ENCODE measurements at regions not wholly inside any gene's neighbourhood (a gene's known extent, or its start where the extent isn't known, plus 50 kb on each side); places are given as distances from the start of the nearest gene placed in this dataset.

DNA sequence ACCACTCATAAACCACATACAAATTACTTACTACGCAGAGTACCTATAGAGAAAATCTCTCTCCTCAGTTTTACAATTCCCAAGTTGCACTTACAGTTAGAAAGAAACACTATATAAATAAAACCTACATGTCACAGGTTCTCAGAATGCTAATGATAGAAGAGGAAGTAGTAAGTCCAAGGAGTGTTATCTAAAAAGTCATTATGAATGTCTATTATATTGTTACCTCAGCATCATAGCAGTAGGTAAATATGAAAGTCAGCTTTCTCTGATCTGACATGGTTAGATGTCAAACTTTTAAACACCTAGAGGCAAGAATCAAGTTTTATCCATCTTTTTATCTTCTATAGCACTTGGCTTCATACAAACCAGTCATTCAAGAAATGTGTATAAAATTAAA, 163.2 kb upstream of the FAM241A start:
- TF ChIP-seq, protein P1, sequence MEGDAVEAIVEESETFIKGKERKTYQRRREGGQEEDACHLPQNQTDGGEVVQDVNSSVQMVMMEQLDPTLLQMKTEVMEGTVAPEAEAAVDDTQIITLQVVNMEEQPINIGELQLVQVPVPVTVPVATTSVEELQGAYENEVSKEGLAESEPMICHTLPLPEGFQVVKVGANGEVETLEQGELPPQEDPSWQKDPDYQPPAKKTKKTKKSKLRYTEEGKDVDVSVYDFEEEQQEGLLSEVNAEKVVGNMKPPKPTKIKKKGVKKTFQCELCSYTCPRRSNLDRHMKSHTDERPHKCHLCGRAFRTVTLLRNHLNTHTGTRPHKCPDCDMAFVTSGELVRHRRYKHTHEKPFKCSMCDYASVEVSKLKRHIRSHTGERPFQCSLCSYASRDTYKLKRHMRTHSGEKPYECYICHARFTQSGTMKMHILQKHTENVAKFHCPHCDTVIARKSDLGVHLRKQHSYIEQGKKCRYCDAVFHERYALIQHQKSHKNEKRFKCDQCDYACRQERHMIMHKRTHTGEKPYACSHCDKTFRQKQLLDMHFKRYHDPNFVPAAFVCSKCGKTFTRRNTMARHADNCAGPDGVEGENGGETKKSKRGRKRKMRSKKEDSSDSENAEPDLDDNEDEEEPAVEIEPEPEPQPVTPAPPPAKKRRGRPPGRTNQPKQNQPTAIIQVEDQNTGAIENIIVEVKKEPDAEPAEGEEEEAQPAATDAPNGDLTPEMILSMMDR (IDR thresholded peaks at IDR 0.05; ENCODE audit: borderline replicate concordance, extremely low read depth, low read length, poor library complexity, severe bottlenecking): no peak
- TF ChIP-seq EZH2 (IDR thresholded peaks at IDR 0.05; ENCODE audit: borderline replicate concordance, low read depth, low read length, severe bottlenecking): no peak

Measured in DND-41 (cell line).